Hepatocyte (in vitro differentiated cells): ENCODE measurements at regions not wholly inside any gene's neighbourhood (a gene's known extent, or its start where the extent isn't known, plus 50 kb on each side); places are given as distances from the start of the nearest gene placed in this dataset.

Source experiments
- DNase-seq: peaks from one replicate; pipeline ENCODE4 v3.0.0-alpha.2; 2016; ENCODE audit warnings: low spot score
- H2AFZ ChIP-seq: fragments of 200-600 bp; sonication (generic); 2 replicates; pipeline ENCODE4 v1.6.0; 2016; ENCODE audit warnings: antibody characterized with exemption, mild to moderate bottlenecking
- H3K27ac ChIP-seq: fragments of 200-600 bp; sonication (generic); 2 replicates; pipeline ENCODE4 v1.5.1; 2016; ENCODE audit warnings: mild to moderate bottlenecking
- H3K27me3 ChIP-seq: fragments of 200-600 bp; sonication (generic); 2 replicates; pipeline ENCODE4 v1.6.1; 2016
- H3K36me3 ChIP-seq: fragments of 200-600 bp; sonication (generic); replicated peaks from 2 replicates; pipeline ENCODE4 v1.5.1; 2016; ENCODE audit warnings: low read depth; ENCODE audit not compliant: insufficient read depth
- H3K4me1 ChIP-seq: fragments of 200-600 bp; sonication (generic); 2 replicates; pipeline ENCODE4 v1.5.1; 2016; ENCODE audit warnings: mild to moderate bottlenecking, moderate library complexity; ENCODE audit not compliant: insufficient read depth
- H3K4me2 ChIP-seq: fragments of 200-600 bp; sonication (generic); 2 replicates; pipeline ENCODE4 v1.6.0; 2016
- H3K4me3 ChIP-seq: fragments of 200-600 bp; sonication (generic); 2 replicates; pipeline ENCODE4 v1.5.1; 2016; ENCODE audit warnings: mild to moderate bottlenecking
- H3K79me2 ChIP-seq: fragments of 200-600 bp; sonication (generic); 2 replicates; pipeline ENCODE4 v1.6.0; 2017; ENCODE audit warnings: mild to moderate bottlenecking
- H3K9me2 ChIP-seq: fragments of 200-600 bp; sonication (generic); replicated peaks from 2 replicates; pipeline ENCODE4 v1.6.0; 2017; ENCODE audit warnings: mild to moderate bottlenecking; ENCODE audit not compliant: insufficient read depth
- H3K9me3 ChIP-seq: fragments of 200-600 bp; sonication (generic); 2 replicates; pipeline ENCODE4 v1.5.1; 2016; ENCODE audit warnings: low read depth, mild to moderate bottlenecking
- H4K20me1 ChIP-seq: fragments of 200-600 bp; sonication (generic); 2 replicates; pipeline ENCODE4 v1.6.0; 2016; ENCODE audit warnings: mild to moderate bottlenecking; ENCODE audit not compliant: insufficient read depth, poor library complexity, severe bottlenecking
- EZH2 ChIP-seq: fragments of 200-600 bp; sonication (generic); IDR thresholded peaks from 2 replicates; pipeline ENCODE4 v1.6.1; 2016; ENCODE audit warnings: antibody characterized with exemption, mild to moderate bottlenecking, borderline replicate concordance
- EZH2phosphoT487 ChIP-seq: fragments of 200-600 bp; sonication (generic); IDR thresholded peaks from one replicate; pipeline ENCODE4 v1.6.1; 2018; ENCODE audit warnings: antibody characterized with exemption, mild to moderate bottlenecking, low read depth, moderate library complexity; ENCODE audit not compliant: unreplicated experiment, severe bottlenecking
- WGBS: methylation state at CpG from one replicate; pipeline ENCODE4 v1.1.6; 2016; ENCODE audit warnings: low lambda C conversion rate; ENCODE audit errors: missing lambda C conversion rate; 5-methylcytosine and 5-hydroxymethylcytosine counted together
- TF ChIP-seq, protein P1 (sequence below): fragments of 200-600 bp; sonication (generic); IDR thresholded peaks from 2 replicates; pipeline ENCODE4 v1.5.1; 2016; ENCODE audit warnings: antibody characterized with exemption, mild to moderate bottlenecking; ENCODE audit not compliant: poor library complexity

DNA sequence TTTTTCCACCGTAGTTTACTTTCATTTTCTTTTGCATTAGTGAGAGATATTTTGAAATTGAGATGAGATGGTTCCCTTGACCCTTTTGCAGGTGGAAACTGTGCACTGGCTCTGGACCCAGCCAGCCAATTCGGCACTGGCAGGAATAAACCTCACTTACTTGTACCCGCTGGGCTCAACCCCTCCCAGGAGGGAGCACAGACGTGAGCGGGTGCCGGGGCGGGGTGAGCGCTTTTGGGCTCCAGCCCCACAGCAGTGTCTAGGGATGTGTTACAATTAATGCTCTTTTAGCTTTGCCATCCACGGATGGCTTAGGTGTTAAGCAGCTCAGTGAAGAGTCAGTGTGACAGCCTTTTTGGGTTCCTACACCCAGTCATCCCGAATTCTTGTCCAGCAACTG is 766.1 kb upstream of the CHD1 start:
- H3K4me2 ChIP-seq: no peak overlapping the region
- no peak for DNase-seq
- 83% methylated on average over 10 of the region's 10 CpGs for WGBS

DNA sequence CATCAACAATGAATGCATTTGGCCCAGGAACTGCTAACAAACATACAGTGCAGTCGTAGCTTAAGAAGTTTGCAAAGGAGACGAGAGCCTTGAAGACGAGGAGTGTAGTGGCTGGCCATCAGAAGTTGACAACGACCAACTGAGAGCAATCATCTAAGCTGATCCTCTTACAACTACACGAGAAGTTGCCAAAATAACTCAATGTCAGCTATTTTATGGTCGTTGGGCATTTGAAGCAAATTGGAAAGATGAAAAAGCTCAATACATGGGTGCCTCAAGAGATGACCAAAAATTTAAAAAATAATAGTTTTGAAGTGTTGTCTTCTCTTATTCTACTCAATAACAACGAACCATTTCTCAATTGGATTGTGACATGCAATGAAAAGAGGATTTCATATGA is 757.7 kb upstream of the CHD1 start:
- no peaks in the 10 kb centered on the region for H3K9me2 ChIP-seq
- no peak overlapping the region for H2AFZ ChIP-seq
- H3K9me3 ChIP-seq: no peaks in the 10 kb centered on the region
- TF ChIP-seq, protein P1, sequence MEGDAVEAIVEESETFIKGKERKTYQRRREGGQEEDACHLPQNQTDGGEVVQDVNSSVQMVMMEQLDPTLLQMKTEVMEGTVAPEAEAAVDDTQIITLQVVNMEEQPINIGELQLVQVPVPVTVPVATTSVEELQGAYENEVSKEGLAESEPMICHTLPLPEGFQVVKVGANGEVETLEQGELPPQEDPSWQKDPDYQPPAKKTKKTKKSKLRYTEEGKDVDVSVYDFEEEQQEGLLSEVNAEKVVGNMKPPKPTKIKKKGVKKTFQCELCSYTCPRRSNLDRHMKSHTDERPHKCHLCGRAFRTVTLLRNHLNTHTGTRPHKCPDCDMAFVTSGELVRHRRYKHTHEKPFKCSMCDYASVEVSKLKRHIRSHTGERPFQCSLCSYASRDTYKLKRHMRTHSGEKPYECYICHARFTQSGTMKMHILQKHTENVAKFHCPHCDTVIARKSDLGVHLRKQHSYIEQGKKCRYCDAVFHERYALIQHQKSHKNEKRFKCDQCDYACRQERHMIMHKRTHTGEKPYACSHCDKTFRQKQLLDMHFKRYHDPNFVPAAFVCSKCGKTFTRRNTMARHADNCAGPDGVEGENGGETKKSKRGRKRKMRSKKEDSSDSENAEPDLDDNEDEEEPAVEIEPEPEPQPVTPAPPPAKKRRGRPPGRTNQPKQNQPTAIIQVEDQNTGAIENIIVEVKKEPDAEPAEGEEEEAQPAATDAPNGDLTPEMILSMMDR: no peak
- TF ChIP-seq EZH2phosphoT487 (no peak), EZH2 (no peak)
- H3K4me1 ChIP-seq: no peaks in the 10 kb centered on the region
- no peak overlapping the region for H3K4me2 ChIP-seq
- no peaks in the 10 kb centered on the region for H3K36me3 ChIP-seq
- no peak overlapping the region for H3K4me3 ChIP-seq
- H3K27me3 ChIP-seq: no peaks in the 10 kb centered on the region
- no peaks in the 10 kb centered on the region for H3K79me2 ChIP-seq
- no peak overlapping the region for H3K27ac ChIP-seq
- no peaks in the 10 kb centered on the region for H4K20me1 ChIP-seq
- no peak for DNase-seq
- WGBS: 87% methylated on average over 7 of the region's 7 CpGs

More for the DNA sequence above, 766.1 kb upstream of the CHD1 start:
- Histone ChIP-seq H3K79me2 (no peaks in the 10 kb centered on the region), H3K27me3 (no peaks in the 10 kb centered on the region), H3K36me3 (no peaks in the 10 kb centered on the region), H4K20me1 (no peaks in the 10 kb centered on the region), H3K9me2 (no peaks in the 10 kb centered on the region), H3K27ac (no peak overlapping the region), H3K9me3 (no peaks in the 10 kb centered on the region), H2AFZ (no peak overlapping the region), H3K4me1 (no peaks in the 10 kb centered on the region), H3K4me3 (no peak overlapping the region)
- TF ChIP-seq EZH2phosphoT487 (no peak), EZH2 (no peak)
- TF ChIP-seq, protein P1: no peak

DNA sequence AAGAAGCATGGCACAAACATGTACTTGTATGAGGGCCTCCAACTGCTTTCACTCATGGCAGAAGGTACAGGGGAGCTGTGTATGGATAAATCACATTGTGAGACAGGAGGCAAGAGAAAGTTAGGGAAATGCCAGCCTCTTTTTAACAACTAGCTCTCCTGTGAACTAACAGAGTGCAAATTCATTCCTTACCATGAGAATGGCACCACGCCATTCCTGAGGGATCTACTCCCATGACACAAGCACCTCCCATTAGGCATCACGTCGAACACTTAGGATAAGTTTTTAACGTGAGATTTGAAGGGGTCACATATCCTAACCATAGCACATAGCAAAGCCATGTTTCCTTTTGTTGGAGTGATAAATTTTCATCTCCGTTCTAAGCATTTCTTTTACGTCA is 747.2 kb upstream of the CHD1 start:
- DNase-seq: no peak
- Histone ChIP-seq H3K27ac (no peak overlapping the region), H3K27me3 (no peaks in the 10 kb centered on the region), H3K4me1 (no peaks in the 10 kb centered on the region), H3K4me2 (no peak overlapping the region), H3K4me3 (no peak overlapping the region), H4K20me1 (no peaks in the 10 kb centered on the region), H2AFZ (no peak overlapping the region), H3K9me2 (no peaks in the 10 kb centered on the region), H3K36me3 (no peaks in the 10 kb centered on the region), H3K9me3 (no peaks in the 10 kb centered on the region), H3K79me2 (no peaks in the 10 kb centered on the region)
- no peak for TF ChIP-seq EZH2
- TF ChIP-seq, protein P1: no peak
- TF ChIP-seq EZH2phosphoT487: no peak
- WGBS: 75% methylated on average over 6 of the region's 6 CpGs

DNA sequence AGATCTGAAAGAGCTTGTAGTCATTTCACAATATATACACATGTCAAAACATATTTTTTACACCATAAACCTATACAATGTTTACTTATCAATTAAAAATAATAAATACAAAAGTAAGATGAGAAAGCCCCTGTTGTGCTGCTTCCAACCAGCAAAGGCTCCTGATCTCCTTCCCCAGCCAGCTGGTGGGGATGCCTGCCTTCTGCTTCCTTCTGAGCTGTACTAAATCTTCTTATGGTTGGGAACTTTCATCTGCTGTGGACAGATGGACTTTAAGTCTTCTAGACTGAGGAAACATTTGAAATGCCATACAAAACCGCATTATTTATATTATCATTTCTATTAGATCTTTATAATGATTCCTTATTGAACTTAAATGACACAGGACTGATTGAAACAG is 745.3 kb upstream of the CHD1 start:
- TF ChIP-seq EZH2 (no peak), EZH2phosphoT487 (no peak)
- TF ChIP-seq, protein P1: no peak
- no peaks in the 10 kb centered on the region for H3K4me1 ChIP-seq
- DNase-seq: no peak
- no peak overlapping the region for H3K27ac ChIP-seq
- no peaks in the 10 kb centered on the region for H3K27me3 ChIP-seq
- no peaks in the 10 kb centered on the region for H3K79me2 ChIP-seq
- H3K9me2 ChIP-seq: no peaks in the 10 kb centered on the region
- 61% methylated on average over 1 of the region's 1 CpG for WGBS
- no peaks in the 10 kb centered on the region for H3K9me3 ChIP-seq
- H2AFZ ChIP-seq: no peak overlapping the region
- H4K20me1 ChIP-seq: no peaks in the 10 kb centered on the region
- no peaks in the 10 kb centered on the region for H3K36me3 ChIP-seq
- no peak overlapping the region for H3K4me3 ChIP-seq
- no peak overlapping the region for H3K4me2 ChIP-seq
